Neural progenitor cell (in vitro differentiated cells): ENCODE measurements at regions not wholly inside any gene's neighbourhood (a gene's known extent, or its start where the extent isn't known, plus 50 kb on each side); places are given as distances from the start of the nearest gene placed in this dataset.
"Not testable (repeated sequence)": the region's sequence is repeated elsewhere in the genome, so short reads cannot be mapped to it uniquely, and the experiment has no call there.

Source experiments
- DNase-seq: peaks from one replicate; pipeline ENCODE4 v3.0.0-alpha.2; 2016; ENCODE audit warnings: low spot score
- H2AFZ ChIP-seq: fragments of 200-600 bp; sonication (generic); replicated peaks from 2 replicates; pipeline ENCODE4 v1.6.1; 2016; ENCODE audit warnings: antibody characterized with exemption
- H3F3A ChIP-seq: fragments of 200-600 bp; sonication (generic); 2 replicates; pipeline ENCODE4 v1.6.1; 2016; ENCODE audit warnings: antibody characterized with exemption, low read depth
- H3K27ac ChIP-seq: fragments of 200-600 bp; sonication (generic); 2 replicates; pipeline ENCODE4 v1.5.1; 2016; ENCODE audit warnings: mild to moderate bottlenecking
- H3K27me3 ChIP-seq: fragments of 200-600 bp; sonication (generic); 2 replicates; pipeline ENCODE4 v1.6.1; 2016; ENCODE audit warnings: mild to moderate bottlenecking, moderate library complexity
- H3K36me3 ChIP-seq: fragments of 200-600 bp; sonication (generic); 2 replicates; pipeline ENCODE4 v1.5.1; 2016
- H3K4me1 ChIP-seq: fragments of 200-600 bp; sonication (generic); 2 replicates; pipeline ENCODE4 v1.6.1; 2016; ENCODE audit warnings: mixed run types
- H3K4me2 ChIP-seq: fragments of 200-600 bp; sonication (generic); 2 replicates; pipeline ENCODE4 v1.6.1; 2016
- H3K4me3 ChIP-seq: fragments of 200-600 bp; sonication (generic); 2 replicates; pipeline ENCODE4 v1.5.1; 2016
- H3K79me2 ChIP-seq: fragments of 200-600 bp; sonication (generic); 2 replicates; pipeline ENCODE4 v1.6.1; 2016; ENCODE audit warnings: low read depth
- H3K9ac ChIP-seq: fragments of 200-600 bp; sonication (generic); 2 replicates; pipeline ENCODE4 v1.6.1; 2016
- H3K9me3 ChIP-seq: fragments of 200-600 bp; sonication (generic); 2 replicates; pipeline ENCODE4 v1.5.1; 2016; ENCODE audit warnings: low read depth
- H4K20me1 ChIP-seq: fragments of 200-600 bp; sonication (generic); 2 replicates; pipeline ENCODE4 v1.6.1; 2016; ENCODE audit warnings: low read depth
- H3K27ac Mint-ChIP-seq: 3 replicates; pipeline ENCODE4 v1.8.0; 2021; ENCODE audit warnings: mixed read lengths
- H3K27me3 Mint-ChIP-seq: 2 replicates; pipeline ENCODE4 v1.8.0; 2022; ENCODE audit warnings: low read depth, mild to moderate bottlenecking, inconsistent platforms, moderate library complexity, mixed read lengths; ENCODE audit not compliant: insufficient read depth
- H3K36me3 Mint-ChIP-seq: 3 replicates; pipeline ENCODE4 v1.8.0; 2021; ENCODE audit warnings: mixed read lengths
- H3K4me1 Mint-ChIP-seq: 3 replicates; pipeline ENCODE4 v1.8.0; 2021; ENCODE audit warnings: mixed read lengths
- H3K4me3 Mint-ChIP-seq: 3 replicates; pipeline ENCODE4 v1.8.0; 2021; ENCODE audit warnings: mild to moderate bottlenecking, moderate library complexity, mixed read lengths
- H3K9me3 Mint-ChIP-seq: 3 replicates; pipeline ENCODE4 v1.8.0; 2020; ENCODE audit warnings: mixed read lengths
- EZH2 ChIP-seq: fragments of 200-600 bp; sonication (generic); IDR thresholded peaks from 2 replicates; pipeline ENCODE4 v1.6.1; 2017; ENCODE audit warnings: antibody characterized with exemption, mild to moderate bottlenecking, moderate library complexity
- EZH2phosphoT487 ChIP-seq: fragments of 200-600 bp; sonication (generic); IDR thresholded peaks from 2 replicates; pipeline ENCODE4 v1.6.1; 2017; ENCODE audit warnings: antibody characterized with exemption
- TF ChIP-seq, protein P1 (sequence below): fragments of 200-600 bp; sonication (generic); IDR thresholded peaks from 2 replicates; pipeline ENCODE4 v1.5.1; 2017; ENCODE audit warnings: antibody characterized with exemption, mild to moderate bottlenecking

DNA sequence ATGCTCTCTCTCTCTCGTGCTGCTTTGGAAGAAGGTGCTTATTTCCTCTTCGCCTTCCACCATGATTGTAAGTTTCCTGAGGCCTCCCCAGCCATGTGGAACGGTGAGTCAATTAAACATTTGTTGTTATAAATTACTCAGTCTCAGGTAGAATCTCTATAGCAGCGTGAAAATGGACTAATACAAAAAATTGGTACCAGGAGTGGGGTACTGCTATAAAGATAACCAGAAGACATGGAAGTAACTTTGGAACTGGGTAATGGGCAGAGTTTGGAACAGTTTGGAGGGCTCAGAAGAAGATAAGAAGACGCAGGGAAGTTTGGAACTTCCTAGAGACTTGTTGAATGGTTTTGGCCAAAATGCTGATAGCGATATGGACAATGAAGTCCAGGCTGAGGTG is 175.6 kb upstream of the CLINT1 start:
- H3K4me3 Mint-ChIP-seq, H3K9ac ChIP-seq, H3K36me3 ChIP-seq: not testable (repeated sequence)

DNA sequence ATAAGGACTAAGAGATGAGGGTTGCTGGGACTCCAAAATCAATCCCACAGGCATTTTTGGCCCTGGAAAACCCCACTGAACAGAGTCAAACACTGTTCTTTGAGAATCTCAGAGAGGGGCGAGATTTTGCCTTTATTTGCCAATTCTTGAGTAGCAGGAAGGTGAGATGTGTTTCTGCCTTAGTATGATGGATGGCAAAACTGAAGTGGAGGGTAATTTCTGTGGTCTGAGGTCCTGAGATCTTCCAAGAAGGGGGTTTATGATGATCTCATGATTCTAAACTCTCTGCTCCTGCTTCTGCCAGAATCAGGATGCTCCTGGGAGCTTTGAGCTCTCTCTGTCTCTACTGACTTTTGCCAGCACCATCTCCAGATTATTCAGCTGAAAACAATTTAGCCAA is 174.8 kb upstream of the CLINT1 start:
- no peak overlapping the region for H3K27ac Mint-ChIP-seq
- Histone ChIP-seq H3K27ac (no peak overlapping the region), H3K4me3 (no peak overlapping the region), H3K4me1 (peaks cover 5% of the 10 kb centered on the region), H4K20me1 (no peaks in the 10 kb centered on the region), H3K9ac (no peak overlapping the region), H3K79me2 (no peaks in the 10 kb centered on the region), H3K4me2 (no peak overlapping the region), H3K9me3 (no peaks in the 10 kb centered on the region), H3K27me3 (no peaks in the 10 kb centered on the region), H2AFZ (no peak overlapping the region), H3K36me3 (no peaks in the 10 kb centered on the region), H3F3A (no peaks in the 10 kb centered on the region)
- H3K4me1 Mint-ChIP-seq, result peaks cover 2% of the 10 kb centered on the region
- H3K27me3 Mint-ChIP-seq, result peaks cover 12% of the 10 kb centered on the region
- no peak for DNase-seq
- peaks cover 5% of the 10 kb centered on the region for H3K36me3 Mint-ChIP-seq
- TF ChIP-seq EZH2phosphoT487, result no peak
- no peak for TF ChIP-seq EZH2
- TF ChIP-seq, protein P1, sequence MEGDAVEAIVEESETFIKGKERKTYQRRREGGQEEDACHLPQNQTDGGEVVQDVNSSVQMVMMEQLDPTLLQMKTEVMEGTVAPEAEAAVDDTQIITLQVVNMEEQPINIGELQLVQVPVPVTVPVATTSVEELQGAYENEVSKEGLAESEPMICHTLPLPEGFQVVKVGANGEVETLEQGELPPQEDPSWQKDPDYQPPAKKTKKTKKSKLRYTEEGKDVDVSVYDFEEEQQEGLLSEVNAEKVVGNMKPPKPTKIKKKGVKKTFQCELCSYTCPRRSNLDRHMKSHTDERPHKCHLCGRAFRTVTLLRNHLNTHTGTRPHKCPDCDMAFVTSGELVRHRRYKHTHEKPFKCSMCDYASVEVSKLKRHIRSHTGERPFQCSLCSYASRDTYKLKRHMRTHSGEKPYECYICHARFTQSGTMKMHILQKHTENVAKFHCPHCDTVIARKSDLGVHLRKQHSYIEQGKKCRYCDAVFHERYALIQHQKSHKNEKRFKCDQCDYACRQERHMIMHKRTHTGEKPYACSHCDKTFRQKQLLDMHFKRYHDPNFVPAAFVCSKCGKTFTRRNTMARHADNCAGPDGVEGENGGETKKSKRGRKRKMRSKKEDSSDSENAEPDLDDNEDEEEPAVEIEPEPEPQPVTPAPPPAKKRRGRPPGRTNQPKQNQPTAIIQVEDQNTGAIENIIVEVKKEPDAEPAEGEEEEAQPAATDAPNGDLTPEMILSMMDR, result no peak
- H3K4me3 Mint-ChIP-seq, result no peak overlapping the region
- peaks cover 40% of the 10 kb centered on the region for H3K9me3 Mint-ChIP-seq

More for the DNA sequence above, 175.6 kb upstream of the CLINT1 start:
- H3K79me2 ChIP-seq, H3K27me3 ChIP-seq, H3K4me1 Mint-ChIP-seq, H2AFZ ChIP-seq, H3K4me2 ChIP-seq, H4K20me1 ChIP-seq, H3F3A ChIP-seq, DNase-seq, H3K9me3 ChIP-seq, H3K4me1 ChIP-seq, H3K27ac Mint-ChIP-seq, H3K4me3 ChIP-seq, H3K27ac ChIP-seq, H3K36me3 Mint-ChIP-seq: not testable (repeated sequence)
- H3K9me3 Mint-ChIP-seq, result peaks cover 40% of the 10 kb centered on the region
- peaks cover 15% of the 10 kb centered on the region for H3K27me3 Mint-ChIP-seq

DNA sequence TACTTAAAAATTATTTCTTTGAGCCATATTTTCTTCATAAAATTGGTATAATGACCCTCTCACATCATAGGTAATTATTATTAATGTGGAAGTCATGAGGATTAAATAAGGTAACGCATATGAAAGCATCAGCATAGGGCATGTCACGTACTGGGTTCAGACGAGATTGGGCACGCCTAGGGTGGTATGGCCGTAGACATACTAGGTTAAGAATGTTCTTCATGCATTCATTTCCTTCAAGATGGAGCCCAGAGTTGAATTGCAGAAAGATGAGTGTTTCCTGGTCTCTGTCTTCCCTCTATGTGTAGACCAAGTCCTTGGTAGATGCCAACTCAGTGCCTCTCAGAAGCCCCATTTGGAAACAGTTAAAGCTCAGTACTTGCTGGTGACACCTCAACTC is 174.1 kb upstream of the CLINT1 start:
- no peaks in the 10 kb centered on the region for H4K20me1 ChIP-seq
- Mint-ChIP-seq H3K9me3 (peaks cover 35% of the 10 kb centered on the region), H3K36me3 (peaks cover 5% of the 10 kb centered on the region), H3K27ac (no peak overlapping the region), H3K4me3 (no peak overlapping the region), H3K27me3 (peaks cover 8% of the 10 kb centered on the region), H3K4me1 (peaks cover 2% of the 10 kb centered on the region)
- H3K9ac ChIP-seq, result no peak overlapping the region
- no peaks in the 10 kb centered on the region for H3K36me3 ChIP-seq
- DNase-seq, result no peak
- no peaks in the 10 kb centered on the region for H3K79me2 ChIP-seq
- H3K9me3 ChIP-seq, result no peaks in the 10 kb centered on the region
- no peak overlapping the region for H3K4me3 ChIP-seq
- H3K4me1 ChIP-seq, result peaks cover 9% of the 10 kb centered on the region
- no peak overlapping the region for H2AFZ ChIP-seq
- H3K27me3 ChIP-seq, result no peaks in the 10 kb centered on the region
- no peak overlapping the region for H3K4me2 ChIP-seq
- no peaks in the 10 kb centered on the region for H3F3A ChIP-seq
- no peak overlapping the region for H3K27ac ChIP-seq
- TF ChIP-seq EZH2 (no peak), EZH2phosphoT487 (no peak)
- TF ChIP-seq, protein P1, result no peak

DNA sequence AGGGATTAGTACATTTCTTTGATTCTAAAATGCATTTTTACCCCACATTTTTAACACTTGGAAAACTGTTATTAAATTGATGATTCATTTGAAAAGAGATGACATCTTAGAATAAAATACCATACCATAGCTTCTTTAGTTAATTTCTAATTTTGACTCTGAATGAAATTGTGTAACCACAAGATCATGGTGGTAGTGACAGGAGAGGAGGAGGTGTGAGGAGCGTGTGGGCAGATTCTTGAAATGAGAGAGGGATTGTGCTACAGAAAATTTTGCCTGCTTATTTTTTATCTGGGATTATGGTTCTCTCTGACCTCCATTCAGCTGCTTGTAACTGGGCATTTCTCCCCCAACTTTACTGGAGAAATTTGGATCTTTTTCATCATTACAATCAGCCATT is 173.3 kb upstream of the CLINT1 start:
- Histone ChIP-seq H3K27me3 (no peaks in the 10 kb centered on the region), H4K20me1 (no peaks in the 10 kb centered on the region), H3K4me3 (no peak overlapping the region), H3K36me3 (no peaks in the 10 kb centered on the region), H3K79me2 (no peaks in the 10 kb centered on the region), H3K4me1 (peaks cover 15% of the 10 kb centered on the region), H3F3A (no peaks in the 10 kb centered on the region), H3K4me2 (no peak overlapping the region), H3K27ac (no peak overlapping the region), H3K9me3 (no peaks in the 10 kb centered on the region), H3K9ac (no peak overlapping the region), H2AFZ (no peak overlapping the region)
- no peak for DNase-seq
- Mint-ChIP-seq H3K27ac (no peak overlapping the region), H3K4me3 (no peak overlapping the region), H3K27me3 (peaks cover 4% of the 10 kb centered on the region), H3K36me3 (peaks cover 5% of the 10 kb centered on the region), H3K9me3 (peaks cover 28% of the 10 kb centered on the region), H3K4me1 (peaks cover 4% of the 10 kb centered on the region)
- TF ChIP-seq EZH2 (no peak), EZH2phosphoT487 (no peak)
- TF ChIP-seq, protein P1, result no peak
